ENCODE measurements at regions not wholly inside any gene's neighbourhood (a gene's known extent, or its start where the extent isn't known, plus 50 kb on each side); places are given as distances from the start of the nearest gene placed in this dataset.
"Not testable (repeated sequence)": the region's sequence is repeated elsewhere in the genome, so short reads cannot be mapped to it uniquely, and the experiment has no call there.

GRCh38 chr10:129210876-129211275 is 256.2 kb upstream of the MGMT start:
- TF ChIP-seq CTCF (IDR thresholded peaks at IDR 0.05; ENCODE audit: low read depth, low read length) = no peak
- no peak overlapping the region for H3K4me3 ChIP-seq (replicated peaks in 1 of 2; ENCODE audit: low read depth in 2 of 2, low read length in 2 of 2)
- no peak for DNase-seq (ENCODE audit: low read depth in 2 of 2)

- no peak for TF ChIP-seq CTCF (IDR thresholded peaks at IDR 0.05; ENCODE audit: low read depth, low read length)
- DNase-seq (ENCODE audit: low read depth in 2 of 2) = no peak
- H3K4me3 ChIP-seq (replicated peaks in 1 of 2; ENCODE audit: low read depth in 2 of 2, low read length in 2 of 2) = no peak overlapping the region
Observed at GRCh38 chr10:129213256-129213655, 253.8 kb upstream of the MGMT start.

GRCh38 chr10:129213996-129214395 is 253.0 kb upstream of the MGMT start:
- not testable (repeated sequence) for DNase-seq (ENCODE audit: low read depth in 2 of 2); H3K4me3 ChIP-seq (replicated peaks in 1 of 2; ENCODE audit: low read depth in 2 of 2, low read length in 2 of 2)

- no peak for TF ChIP-seq CTCF (IDR thresholded peaks at IDR 0.05; ENCODE audit: low read depth, low read length)
- DNase-seq (ENCODE audit: low read depth in 2 of 2) = no peak
- H3K4me3 ChIP-seq (replicated peaks in 1 of 2; ENCODE audit: low read depth in 2 of 2, low read length in 2 of 2) = no peak overlapping the region
Observed at GRCh38 chr10:129219364-129219763, 247.7 kb upstream of the MGMT start.

GRCh38 chr10:129222436-129222835 is 244.6 kb upstream of the MGMT start:
- DNase-seq (ENCODE audit: low read depth in 2 of 2) = no peak
- no peak for TF ChIP-seq CTCF (IDR thresholded peaks at IDR 0.05; ENCODE audit: low read depth, low read length)
- no peak overlapping the region for H3K4me3 ChIP-seq (replicated peaks in 1 of 2; ENCODE audit: low read depth in 2 of 2, low read length in 2 of 2)

- TF ChIP-seq CTCF (IDR thresholded peaks at IDR 0.05; ENCODE audit: low read depth, low read length) = no peak
- no peak for DNase-seq (ENCODE audit: low read depth in 2 of 2)
- no peak overlapping the region for H3K4me3 ChIP-seq (replicated peaks in 1 of 2; ENCODE audit: low read depth in 2 of 2, low read length in 2 of 2)
Observed at GRCh38 chr10:129223363-129223762, 243.7 kb upstream of the MGMT start.

GRCh38 chr10:129224065-129224464 is 243.0 kb upstream of the MGMT start:
- no peak for DNase-seq (ENCODE audit: low read depth in 2 of 2)
- TF ChIP-seq CTCF (IDR thresholded peaks at IDR 0.05; ENCODE audit: low read depth, low read length) = no peak
- H3K4me3 ChIP-seq (replicated peaks in 1 of 2; ENCODE audit: low read depth in 2 of 2, low read length in 2 of 2) = no peak overlapping the region
